ENCODE measurements at regions not wholly inside any gene's neighbourhood (a gene's known extent, or its start where the extent isn't known, plus 50 kb on each side); places are given as distances from the start of the nearest gene placed in this dataset.
A peak's percentile ranks its signal among the peaks of the same experiment; 100 is the strongest.

DNA sequence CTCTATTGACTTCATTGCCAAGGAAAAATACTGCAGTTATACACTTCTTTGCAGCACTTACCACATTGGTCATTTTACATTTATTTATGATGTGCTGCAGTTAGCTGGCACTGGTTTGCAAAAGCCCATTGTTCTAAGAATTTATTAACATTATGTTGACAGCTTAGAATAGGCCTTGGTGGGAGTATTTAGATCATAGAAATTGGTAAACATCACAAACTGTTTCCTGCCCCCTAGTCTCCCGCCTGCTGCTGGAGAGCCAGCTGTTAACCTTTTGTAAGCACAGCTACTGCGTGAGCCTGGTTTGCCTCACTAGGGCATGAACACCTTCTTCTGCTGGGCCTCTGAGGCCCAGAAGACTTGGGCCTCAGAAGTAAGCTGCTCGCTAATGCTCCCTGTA lies 651.4 kb upstream of the GOT2 start:
- Mint-ChIP-seq H3K27ac (ENCODE audit: low read depth, unreplicated experiment) (peak overlapping the region; percentile 46), H3K4me1 (ENCODE audit: insufficient read depth, unreplicated experiment) (peaks cover 24% of the 10 kb centered on the region), H3K36me3 (ENCODE audit: insufficient read depth, unreplicated experiment) (no peaks in the 10 kb centered on the region), H3K4me3 (ENCODE audit: unreplicated experiment) (no peak overlapping the region), H3K27me3 (ENCODE audit: insufficient read depth, unreplicated experiment) (no peaks in the 10 kb centered on the region), H3K9me3 (ENCODE audit: unreplicated experiment) (no peaks in the 10 kb centered on the region)
- no TSS peak for BruUV-seq (replicated peaks)
- no peak for DNase-seq (ENCODE audit: unreplicated experiment)
- TF ChIP-seq, protein P1, sequence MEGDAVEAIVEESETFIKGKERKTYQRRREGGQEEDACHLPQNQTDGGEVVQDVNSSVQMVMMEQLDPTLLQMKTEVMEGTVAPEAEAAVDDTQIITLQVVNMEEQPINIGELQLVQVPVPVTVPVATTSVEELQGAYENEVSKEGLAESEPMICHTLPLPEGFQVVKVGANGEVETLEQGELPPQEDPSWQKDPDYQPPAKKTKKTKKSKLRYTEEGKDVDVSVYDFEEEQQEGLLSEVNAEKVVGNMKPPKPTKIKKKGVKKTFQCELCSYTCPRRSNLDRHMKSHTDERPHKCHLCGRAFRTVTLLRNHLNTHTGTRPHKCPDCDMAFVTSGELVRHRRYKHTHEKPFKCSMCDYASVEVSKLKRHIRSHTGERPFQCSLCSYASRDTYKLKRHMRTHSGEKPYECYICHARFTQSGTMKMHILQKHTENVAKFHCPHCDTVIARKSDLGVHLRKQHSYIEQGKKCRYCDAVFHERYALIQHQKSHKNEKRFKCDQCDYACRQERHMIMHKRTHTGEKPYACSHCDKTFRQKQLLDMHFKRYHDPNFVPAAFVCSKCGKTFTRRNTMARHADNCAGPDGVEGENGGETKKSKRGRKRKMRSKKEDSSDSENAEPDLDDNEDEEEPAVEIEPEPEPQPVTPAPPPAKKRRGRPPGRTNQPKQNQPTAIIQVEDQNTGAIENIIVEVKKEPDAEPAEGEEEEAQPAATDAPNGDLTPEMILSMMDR (IDR thresholded peaks at IDR 0.05; ENCODE audit: unreplicated experiment) = no peak
- CTCF ChIA-PET = interaction anchor here (0.6 kb wide), 1 partner anchor 391 kb away, joined by 3 read pairs; no protein-coding TSS in a partner anchor
- POLR2A ChIA-PET = no interaction called here
- intact Hi-C loops (cut with micrococcal nuclease) = no loop called here

DNA sequence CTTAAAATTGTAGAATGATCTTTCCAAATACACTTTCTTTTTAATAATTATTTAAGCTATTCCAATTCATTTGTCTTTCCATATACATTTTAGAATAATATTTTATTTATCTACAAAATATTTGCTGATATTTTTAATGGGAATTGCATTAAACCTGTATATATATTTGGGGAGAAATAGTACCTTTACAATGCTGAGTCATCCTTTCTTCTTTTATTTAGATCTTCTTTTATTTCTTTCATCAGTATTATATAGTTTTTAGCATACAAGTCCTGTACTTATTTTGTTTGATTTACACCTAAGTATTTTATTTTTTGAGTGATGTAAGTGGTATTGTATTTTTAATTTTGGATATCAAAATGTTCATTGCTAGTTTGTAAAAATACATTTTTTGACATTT lies 639.5 kb upstream of the GOT2 start:
- intact Hi-C loops (cut with micrococcal nuclease) = no loop called here
- Mint-ChIP-seq H3K36me3 (ENCODE audit: insufficient read depth, unreplicated experiment) (no peaks in the 10 kb centered on the region), H3K4me1 (ENCODE audit: insufficient read depth, unreplicated experiment) (no peaks in the 10 kb centered on the region), H3K9me3 (ENCODE audit: unreplicated experiment) (no peaks in the 10 kb centered on the region), H3K27ac (ENCODE audit: low read depth, unreplicated experiment) (no peak overlapping the region), H3K4me3 (ENCODE audit: unreplicated experiment) (no peak overlapping the region), H3K27me3 (ENCODE audit: insufficient read depth, unreplicated experiment) (no peaks in the 10 kb centered on the region)
- ChIA-PET POLR2A (interaction anchor here (0.6 kb wide), 2 partner anchors 346 to 1786 kb away, joined by 3 read pairs; no protein-coding TSS in a partner anchor), CTCF (no interaction called here)
- BruUV-seq (replicated peaks) = no TSS peak
- DNase-seq (ENCODE audit: unreplicated experiment) = no peak
- TF ChIP-seq, protein P1 (IDR thresholded peaks at IDR 0.05; ENCODE audit: unreplicated experiment) = no peak

DNA sequence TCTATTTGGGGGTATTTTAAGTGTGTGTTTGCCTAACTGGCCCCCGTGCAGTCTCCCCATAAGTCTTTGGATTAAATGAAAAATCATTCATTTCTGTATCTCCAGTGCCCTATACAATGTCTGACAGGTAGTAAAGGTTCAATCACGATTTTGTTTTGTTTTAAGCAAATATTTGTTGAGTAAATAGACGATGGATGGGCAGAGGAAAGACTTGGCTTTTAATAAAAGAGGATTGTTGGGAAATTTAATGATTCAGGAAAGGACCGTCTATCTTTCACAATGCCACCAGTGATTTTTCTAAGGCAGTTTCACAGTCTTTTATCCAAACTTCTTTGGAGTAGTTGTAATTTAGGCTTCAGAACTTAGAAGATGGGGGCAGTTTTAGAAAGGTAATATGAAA lies 636.6 kb upstream of the GOT2 start:
- ChIA-PET POLR2A (no interaction called here), CTCF (no interaction called here)
- Mint-ChIP-seq H3K27ac (ENCODE audit: low read depth, unreplicated experiment) (no peak overlapping the region), H3K4me3 (ENCODE audit: unreplicated experiment) (no peak overlapping the region), H3K9me3 (ENCODE audit: unreplicated experiment) (no peaks in the 10 kb centered on the region), H3K4me1 (ENCODE audit: insufficient read depth, unreplicated experiment) (no peaks in the 10 kb centered on the region), H3K36me3 (ENCODE audit: insufficient read depth, unreplicated experiment) (no peaks in the 10 kb centered on the region), H3K27me3 (ENCODE audit: insufficient read depth, unreplicated experiment) (no peaks in the 10 kb centered on the region)
- BruUV-seq (replicated peaks) = no TSS peak
- TF ChIP-seq, protein P1 (IDR thresholded peaks at IDR 0.05; ENCODE audit: unreplicated experiment) = no peak
- DNase-seq (ENCODE audit: unreplicated experiment) = no peak
- intact Hi-C loops (cut with micrococcal nuclease) = no loop called here

DNA sequence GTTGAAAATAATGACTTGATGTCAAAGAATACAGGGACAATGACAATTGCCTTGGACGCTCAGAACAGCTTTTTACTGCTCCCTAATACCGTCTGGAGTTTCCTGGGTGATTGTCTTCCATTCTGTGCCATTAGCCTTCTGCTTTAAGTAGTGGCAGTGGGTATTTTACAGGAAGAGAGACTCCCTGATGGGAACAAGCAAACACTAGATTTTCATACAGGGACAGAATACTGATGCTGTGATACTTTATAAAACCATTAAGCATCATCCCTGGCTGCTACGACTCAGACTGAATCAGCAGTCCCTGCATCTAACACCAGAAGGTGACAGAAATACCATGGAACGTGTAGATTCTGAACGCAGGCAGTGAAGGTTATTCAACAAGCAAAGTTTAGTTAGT lies 635.4 kb upstream of the GOT2 start:
- no peaks in the 10 kb centered on the region for H3K36me3 Mint-ChIP-seq (ENCODE audit: insufficient read depth, unreplicated experiment)
- no TSS peak for BruUV-seq (replicated peaks)
- intact Hi-C loops (cut with micrococcal nuclease) = no loop called here
- CTCF ChIA-PET = interaction anchor here (1.0 kb wide), 1 partner anchor 10 kb away, joined by 3 read pairs; no protein-coding TSS in a partner anchor
- H3K27ac Mint-ChIP-seq (ENCODE audit: low read depth, unreplicated experiment) = no peak overlapping the region
- H3K27me3 Mint-ChIP-seq (ENCODE audit: insufficient read depth, unreplicated experiment) = no peaks in the 10 kb centered on the region
- POLR2A ChIA-PET = no interaction called here
- H3K9me3 Mint-ChIP-seq (ENCODE audit: unreplicated experiment) = no peaks in the 10 kb centered on the region
- no peak overlapping the region for H3K4me3 Mint-ChIP-seq (ENCODE audit: unreplicated experiment)
- no peak for DNase-seq (ENCODE audit: unreplicated experiment)
- H3K4me1 Mint-ChIP-seq (ENCODE audit: insufficient read depth, unreplicated experiment) = no peaks in the 10 kb centered on the region
- TF ChIP-seq, protein P1 (IDR thresholded peaks at IDR 0.05; ENCODE audit: unreplicated experiment) = no peak
